Muscle layer of duodenum (tissue), 2 donors: ENCODE measurements at regions not wholly inside any gene's neighbourhood (a gene's known extent, or its start where the extent isn't known, plus 50 kb on each side); places are given as distances from the start of the nearest gene placed in this dataset.
"Not testable (repeated sequence)": the region's sequence is repeated elsewhere in the genome, so short reads cannot be mapped to it uniquely, and the experiment has no call there.

ENCODE experiments used
- H3K27ac ChIP-seq: one replicate; pipeline ENCODE4 v1.7.0; 2013; ENCODE audit warnings: mild to moderate bottlenecking, low read length
- H3K27me3 ChIP-seq: one replicate; pipeline ENCODE4 v1.7.0; 2013; ENCODE audit warnings: low read depth, mild to moderate bottlenecking, control low read depth, low read length
- H3K36me3 ChIP-seq, 2 donors: one replicate each; pipeline ENCODE4 v1.7.0; 2013; ENCODE audit warnings: low read length in 2 of 2, control low read depth in 1 of 2, mild to moderate bottlenecking in 1 of 2; ENCODE audit not compliant: insufficient read depth in 2 of 2, control insufficient read depth in 1 of 2
- H3K4me1 ChIP-seq, 2 donors: one replicate each; pipeline ENCODE4 v1.7.0; 2013; ENCODE audit warnings: low read length in 2 of 2, mild to moderate bottlenecking in 2 of 2, control low read depth in 1 of 2, moderate library complexity in 1 of 2; ENCODE audit not compliant: insufficient read depth in 2 of 2, control insufficient read depth in 1 of 2
- H3K4me3 ChIP-seq, 2 donors: one replicate each; pipeline ENCODE4 v1.7.0; 2013; ENCODE audit warnings: low read length in 2 of 2, low read depth in 1 of 2, mild to moderate bottlenecking in 1 of 2
- H3K9me3 ChIP-seq, 2 donors: one replicate each; pipeline ENCODE4 v1.7.0; 2013; ENCODE audit warnings: low read length in 2 of 2, control low read depth in 1 of 2, mild to moderate bottlenecking in 1 of 2; ENCODE audit not compliant: control insufficient read depth in 1 of 2
- donor health status: healthy.

DNA sequence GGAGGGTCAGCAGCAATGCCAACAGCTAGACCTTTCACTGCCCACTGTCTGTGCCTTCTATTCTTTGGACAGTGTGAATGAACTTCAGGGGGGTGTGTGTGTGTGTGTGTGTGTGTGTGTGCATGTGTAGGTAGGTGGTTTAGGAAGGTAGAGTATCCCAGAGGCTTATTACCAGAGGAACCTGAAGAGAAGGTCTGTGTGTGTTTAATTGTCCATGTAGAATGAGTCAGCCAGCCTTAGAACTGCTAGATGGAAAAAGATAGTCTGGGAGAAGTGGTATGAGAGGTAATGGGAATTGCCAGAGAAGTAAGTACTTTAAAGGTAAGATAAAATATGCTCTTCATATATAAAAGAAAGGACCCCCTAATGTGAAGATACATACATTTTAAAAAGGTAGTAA lies 522.2 kb downstream of the PIK3C3 start:
- Histone ChIP-seq H3K4me1 (no peaks in the 10 kb centered on the region), H3K36me3 (no peaks in the 10 kb centered on the region), H3K9me3 (no peaks in the 10 kb centered on the region), H3K4me3 (no peak overlapping the region), H3K27me3 (no peaks in the 10 kb centered on the region), H3K27ac (no peak overlapping the region)

DNA sequence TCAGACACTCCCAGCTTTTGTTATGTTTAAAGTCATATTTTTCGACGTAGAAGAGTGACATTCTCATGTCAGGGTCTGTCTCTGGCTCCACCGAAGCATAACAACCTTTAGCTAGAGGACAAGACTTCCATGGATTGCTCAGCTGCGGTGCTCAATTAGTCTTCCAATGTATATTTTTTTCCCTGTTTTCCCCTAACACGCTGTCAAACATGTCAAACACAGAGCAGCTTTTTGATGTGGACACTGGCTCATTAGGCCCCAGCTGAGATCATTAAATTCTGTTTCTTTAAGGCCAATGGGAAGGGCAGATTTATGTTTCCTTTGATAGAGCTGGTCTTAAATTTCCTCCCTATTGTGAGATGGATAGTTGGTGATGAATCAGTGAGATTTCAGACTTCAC lies 525.4 kb downstream of the PIK3C3 start:
- Histone ChIP-seq H3K4me3 (no peak overlapping the region), H3K9me3 (peaks cover 4% of the 10 kb centered on the region in 2 donors), H3K4me1 (no peaks in the 10 kb centered on the region), H3K36me3 (no peaks in the 10 kb centered on the region), H3K27me3 (no peaks in the 10 kb centered on the region), H3K27ac (no peak overlapping the region)

DNA sequence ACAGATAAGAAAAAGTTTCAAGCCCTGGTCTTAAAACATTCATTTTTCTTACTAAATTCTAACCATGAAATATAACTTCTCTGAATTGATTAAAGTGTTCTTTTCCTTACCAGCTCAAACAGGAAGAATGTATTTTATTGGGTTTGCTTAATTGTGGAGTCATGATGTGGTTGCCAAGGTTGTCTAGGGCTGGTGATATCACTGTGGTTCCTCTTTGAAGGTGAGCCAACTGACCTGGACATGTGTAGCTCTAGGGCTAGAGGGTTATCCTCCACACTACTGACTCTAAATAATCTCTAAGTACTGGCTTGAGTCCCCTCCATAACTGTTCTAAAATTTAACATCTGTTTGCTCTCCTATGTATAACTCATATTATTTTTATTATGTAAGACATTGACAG lies 529.6 kb downstream of the PIK3C3 start:
- Histone ChIP-seq H3K4me1 (no peaks in the 10 kb centered on the region), H3K27me3 (no peaks in the 10 kb centered on the region), H3K27ac (no peak overlapping the region), H3K9me3 (peaks cover 7 to 8% of the 10 kb centered on the region in 2 donors), H3K4me3 (no peak overlapping the region), H3K36me3 (no peaks in the 10 kb centered on the region)

DNA sequence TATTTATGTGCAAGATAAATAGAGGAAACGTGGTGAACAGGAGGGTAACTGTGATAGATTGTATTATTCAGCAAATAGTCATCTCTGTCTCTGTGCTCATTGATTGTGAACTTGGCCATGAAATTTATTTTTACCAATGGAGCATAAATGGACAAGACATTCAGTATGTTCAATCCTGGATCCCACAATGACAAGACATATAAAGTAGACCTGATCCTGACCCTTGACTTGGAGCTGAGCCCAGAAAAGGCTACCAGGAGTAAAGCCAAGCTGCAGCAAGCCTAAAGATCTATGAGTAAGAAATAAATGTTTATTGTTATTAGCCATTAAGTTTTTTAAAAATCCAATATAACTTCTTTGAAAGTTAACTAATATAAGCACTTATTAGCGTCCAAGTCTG lies 531.2 kb downstream of the PIK3C3 start:
- Histone ChIP-seq H3K4me3 (no peak overlapping the region), H3K36me3 (no peaks in the 10 kb centered on the region), H3K4me1 (no peaks in the 10 kb centered on the region), H3K9me3 (peaks cover 7 to 8% of the 10 kb centered on the region in 2 donors), H3K27me3 (no peaks in the 10 kb centered on the region), H3K27ac (no peak overlapping the region)

DNA sequence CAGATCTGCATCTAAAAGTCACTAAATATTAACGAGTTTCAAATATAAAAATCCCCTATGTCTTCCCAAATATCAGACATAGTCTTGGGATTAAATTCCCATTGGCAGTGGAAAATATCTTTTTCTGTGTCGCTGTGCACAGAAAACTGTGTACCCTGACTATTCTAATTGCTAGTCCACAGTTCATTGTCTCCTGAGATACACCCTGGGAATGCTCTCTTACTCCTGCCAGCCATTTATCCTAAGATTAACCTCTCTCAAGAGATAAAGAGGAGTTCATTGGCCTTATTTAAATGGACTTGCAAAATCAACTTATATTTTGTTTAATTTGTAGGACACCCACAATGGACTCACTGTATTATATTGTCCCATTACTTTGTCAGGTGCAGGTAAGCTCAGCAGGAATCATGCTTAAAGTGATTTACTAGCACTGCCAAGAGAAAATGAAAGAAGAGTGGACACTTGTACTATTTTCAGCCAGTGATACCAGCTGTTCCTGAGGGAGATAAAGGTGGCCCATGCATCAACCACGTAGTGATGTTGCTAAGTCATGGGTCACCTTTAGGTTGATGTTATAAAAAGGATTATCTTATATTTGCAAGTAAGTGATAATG lies 553.8 kb downstream of the PIK3C3 start:
- Histone ChIP-seq H3K27ac (no peak overlapping the region), H3K4me3 (no peak overlapping the region), H3K36me3 (no peaks in the 10 kb centered on the region), H3K9me3 (no peaks in the 10 kb centered on the region), H3K27me3 (no peaks in the 10 kb centered on the region), H3K4me1 (no peaks in the 10 kb centered on the region)

DNA sequence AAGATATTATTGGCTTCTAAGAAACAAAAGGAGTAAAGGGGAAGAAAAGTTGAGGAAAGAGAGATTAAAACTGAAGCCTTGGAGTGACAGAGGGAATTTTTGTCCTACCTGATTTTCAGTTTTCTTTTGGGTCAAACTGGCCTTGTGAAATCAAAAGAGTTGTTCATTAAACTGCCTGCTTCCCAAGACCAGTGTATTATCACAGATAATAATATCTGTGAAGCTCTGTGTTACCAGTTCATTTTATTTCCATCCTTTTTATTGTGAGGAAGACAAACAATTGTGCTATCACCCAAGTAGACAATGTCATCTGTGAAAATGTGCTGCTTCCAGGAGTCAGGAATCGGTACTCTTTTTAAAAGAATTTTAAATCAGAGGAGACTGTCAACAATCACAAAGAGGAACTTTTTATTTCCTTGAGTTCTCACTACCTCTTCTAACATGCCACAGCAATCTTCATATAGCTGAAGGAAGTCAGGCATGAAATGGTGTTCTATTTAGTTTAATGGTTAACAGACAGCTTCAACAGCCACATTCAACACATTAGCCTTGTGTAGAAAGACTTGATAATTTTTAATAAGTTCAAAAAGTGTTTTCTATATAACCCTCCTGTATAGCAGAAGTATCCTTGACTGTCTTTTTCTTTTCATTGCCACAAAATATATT lies 554.8 kb downstream of the PIK3C3 start:
- no peaks in the 10 kb centered on the region for H3K36me3 ChIP-seq
- no peaks in the 10 kb centered on the region for H3K9me3 ChIP-seq
- no peaks in the 10 kb centered on the region for H3K27me3 ChIP-seq
- no peak overlapping the region for H3K27ac ChIP-seq
- H3K4me3 ChIP-seq: no peak overlapping the region
- no peaks in the 10 kb centered on the region for H3K4me1 ChIP-seq

DNA sequence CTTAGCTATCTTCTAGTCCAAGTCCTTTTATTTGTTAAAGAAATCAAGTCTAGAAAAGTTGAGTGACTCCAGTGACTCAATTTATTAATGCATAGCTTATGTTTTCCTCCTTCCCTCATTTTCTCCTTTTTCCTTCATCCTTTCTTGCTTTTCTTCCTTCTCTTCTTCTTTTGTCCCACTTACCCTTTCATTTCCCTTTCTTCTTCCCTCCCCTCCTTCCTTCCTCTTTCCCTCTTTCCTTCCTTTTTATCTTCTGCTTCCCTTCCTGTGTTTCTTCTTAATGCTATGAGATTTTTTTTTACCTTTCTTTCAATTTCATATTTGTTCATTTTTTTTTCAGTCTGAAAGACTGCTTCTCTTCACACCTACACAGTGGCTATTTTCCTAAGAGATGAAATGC lies 555.5 kb downstream of the PIK3C3 start:
- no peaks in the 10 kb centered on the region for H3K36me3 ChIP-seq

DNA sequence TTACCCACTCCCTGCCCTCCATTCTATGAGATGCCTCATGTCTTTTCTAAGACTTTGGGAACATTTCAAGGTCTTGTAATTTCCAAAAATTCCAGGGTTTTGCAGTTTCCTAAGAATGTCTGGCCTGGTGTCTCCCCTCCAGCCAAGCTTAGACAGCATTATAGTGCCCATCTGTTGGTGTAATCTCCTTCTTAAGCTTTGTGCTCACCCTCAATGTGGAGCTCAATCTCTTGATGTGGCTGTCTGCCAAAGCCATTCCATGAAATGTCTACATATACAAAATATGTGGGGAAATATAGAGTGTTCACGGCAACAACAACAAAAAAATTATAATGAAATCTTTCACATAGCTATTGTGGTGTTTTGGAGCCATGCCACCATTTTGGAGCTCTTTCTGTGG lies 558.4 kb downstream of the PIK3C3 start:
- H3K4me3 ChIP-seq: no peak overlapping the region
- H3K27ac ChIP-seq: no peak overlapping the region

More for the DNA sequence above, 555.5 kb downstream of the PIK3C3 start:
- no peaks in the 10 kb centered on the region for H3K27me3 ChIP-seq
- H3K27ac ChIP-seq: no peak overlapping the region
- no peak overlapping the region for H3K4me3 ChIP-seq
- H3K9me3 ChIP-seq: no peaks in the 10 kb centered on the region
- H3K4me1 ChIP-seq: no peaks in the 10 kb centered on the region

DNA sequence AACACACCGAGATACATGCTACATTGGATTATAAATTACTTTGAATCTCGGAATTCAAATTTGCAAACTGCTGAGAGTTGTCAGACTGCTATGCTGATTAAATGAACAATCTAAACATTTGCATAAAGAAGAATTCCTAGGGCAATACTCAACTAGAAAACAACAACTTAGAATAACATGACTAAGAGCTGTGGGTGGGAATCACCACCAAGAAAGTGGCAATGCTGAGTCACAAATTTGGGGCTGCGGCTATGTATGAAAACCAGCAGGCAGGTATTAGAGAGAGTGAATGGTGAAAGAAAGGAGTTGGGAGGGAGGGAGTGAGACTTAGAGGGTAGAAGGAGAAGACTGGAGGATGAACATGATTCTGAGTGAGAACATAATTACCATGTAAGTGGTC lies 559.5 kb downstream of the PIK3C3 start:
- Histone ChIP-seq H3K27ac (no peak overlapping the region), H3K36me3 (no peaks in the 10 kb centered on the region), H3K9me3 (no peaks in the 10 kb centered on the region), H3K4me1 (no peaks in the 10 kb centered on the region), H3K27me3 (no peaks in the 10 kb centered on the region), H3K4me3 (no peak overlapping the region)

More for the DNA sequence above, 558.4 kb downstream of the PIK3C3 start:
- no peaks in the 10 kb centered on the region for H3K4me1 ChIP-seq
- no peaks in the 10 kb centered on the region for H3K9me3 ChIP-seq
- no peaks in the 10 kb centered on the region for H3K36me3 ChIP-seq
- no peaks in the 10 kb centered on the region for H3K27me3 ChIP-seq

DNA sequence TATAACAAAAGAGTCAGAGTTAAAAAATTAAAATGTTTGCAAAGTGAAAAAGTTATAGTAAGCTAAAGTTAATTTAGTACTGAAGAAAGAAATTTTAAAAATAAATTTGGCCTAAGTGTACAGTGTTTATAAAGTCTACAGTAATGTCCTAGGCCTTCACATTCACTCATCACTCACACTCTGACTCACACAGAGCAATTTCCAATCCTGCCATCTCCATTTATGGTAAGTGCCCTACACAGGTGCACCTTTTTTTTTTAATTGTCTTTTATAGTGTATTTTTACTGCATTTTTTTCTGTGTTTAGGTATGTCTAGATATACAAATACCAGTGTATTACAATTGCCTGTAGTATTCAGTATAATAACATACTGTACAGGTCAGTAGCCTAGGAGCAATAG lies 562.9 kb downstream of the PIK3C3 start:
- Histone ChIP-seq H3K36me3 (no peaks in the 10 kb centered on the region), H3K4me1 (no peaks in the 10 kb centered on the region), H3K27ac (no peak overlapping the region)

DNA sequence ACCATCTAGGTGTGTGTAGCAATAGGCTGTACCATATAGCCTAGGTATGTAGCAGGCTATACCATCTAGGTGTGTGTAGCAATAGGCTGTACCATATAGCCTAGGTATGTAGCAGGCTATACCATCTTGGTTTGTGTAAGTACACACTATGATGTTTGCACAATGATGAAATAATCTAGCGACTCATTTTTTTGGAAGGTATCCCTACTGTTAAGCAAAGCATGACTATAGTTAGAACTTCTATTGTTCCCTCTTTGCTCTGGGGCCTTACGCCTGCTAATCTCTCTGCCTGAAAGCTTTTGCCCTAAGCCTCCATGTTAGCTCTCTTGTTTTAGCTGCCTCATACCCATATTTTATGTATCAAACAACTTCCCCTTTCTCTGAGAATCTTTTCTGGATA lies 563.3 kb downstream of the PIK3C3 start:
- H3K36me3 ChIP-seq, H3K27me3 ChIP-seq, H3K4me1 ChIP-seq, H3K9me3 ChIP-seq, H3K4me3 ChIP-seq, H3K27ac ChIP-seq: not testable (repeated sequence)

More for the DNA sequence above, 562.9 kb downstream of the PIK3C3 start:
- H3K4me3 ChIP-seq: no peak overlapping the region
- no peaks in the 10 kb centered on the region for H3K27me3 ChIP-seq
- H3K9me3 ChIP-seq: no peaks in the 10 kb centered on the region

DNA sequence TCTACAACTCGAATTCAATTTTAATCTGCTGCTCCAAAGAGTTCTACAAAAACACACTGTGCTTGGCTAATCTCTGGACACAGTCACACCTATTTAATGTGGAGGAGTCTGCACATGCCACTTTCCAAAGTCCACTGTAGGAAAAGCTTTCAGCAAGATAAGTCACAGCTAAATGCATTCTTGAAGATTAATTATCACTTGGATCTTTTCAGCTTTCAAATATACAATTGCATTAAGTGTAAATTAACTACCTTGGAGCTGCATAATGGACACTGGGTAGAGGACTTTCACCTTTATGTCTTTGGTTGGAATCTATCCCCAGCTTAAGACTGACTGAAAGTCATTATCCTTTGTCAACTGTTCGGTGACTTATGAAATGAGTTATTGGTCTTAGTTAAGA lies 565.1 kb downstream of the PIK3C3 start:
- no peak overlapping the region for H3K27ac ChIP-seq
- H3K9me3 ChIP-seq: no peaks in the 10 kb centered on the region
- no peaks in the 10 kb centered on the region for H3K27me3 ChIP-seq
- no peak overlapping the region for H3K4me3 ChIP-seq
- no peaks in the 10 kb centered on the region for H3K36me3 ChIP-seq
- H3K4me1 ChIP-seq: no peaks in the 10 kb centered on the region
